Spinal cord (tissue), 9 donors: ENCODE measurements at regions not wholly inside any gene's neighbourhood (a gene's known extent, or its start where the extent isn't known, plus 50 kb on each side); places are given as distances from the start of the nearest gene placed in this dataset.

Source experiments
- DNase-seq, 6 donors: peaks; one replicate each; pipeline versions ENCODE4 v3.0.0 to v3.0.0-alpha.2; 2013 to 2015; ENCODE audit warnings: low spot score in 6 of 6, low read depth in 4 of 6
- H3K27ac ChIP-seq: one replicate; pipeline ENCODE4 v1.5.1; 2013; ENCODE audit warnings: low read depth, low read length, control low read depth
- H3K27me3 ChIP-seq: one replicate; pipeline ENCODE4 v1.6.1; 2013; ENCODE audit warnings: low read length; ENCODE audit not compliant: control insufficient read depth, insufficient read depth
- H3K36me3 ChIP-seq: one replicate; pipeline ENCODE4 v1.6.1; 2013; ENCODE audit warnings: low read length; ENCODE audit not compliant: control insufficient read depth, insufficient read depth
- H3K4me1 ChIP-seq: one replicate; pipeline ENCODE4 v1.6.1; 2013; ENCODE audit warnings: low read length; ENCODE audit not compliant: control insufficient read depth, insufficient read depth
- H3K4me3 ChIP-seq: one replicate; pipeline ENCODE4 v1.5.1; 2013; ENCODE audit warnings: low read depth, low read length, control low read depth
- H3K9me3 ChIP-seq: one replicate; pipeline ENCODE4 v1.6.1; 2013; ENCODE audit warnings: low read length; ENCODE audit not compliant: control insufficient read depth, insufficient read depth
- WGBS: methylation state at CpG from one replicate; pipeline ENCODE4 v1.1.5; 2013; ENCODE audit warnings: missing lambda C conversion rate; ENCODE audit not compliant: insufficient coverage; 5-methylcytosine and 5-hydroxymethylcytosine counted together
- donor health status: healthy.

GRCh38 chr10:52609071-52609470 lies 163.5 kb downstream of the MBL2 start:
- DNase-seq, result no peak
- no peaks in the 10 kb centered on the region for H3K36me3 ChIP-seq
- H3K9me3 ChIP-seq, result no peaks in the 10 kb centered on the region
- no peak overlapping the region for H3K4me3 ChIP-seq
- H3K27ac ChIP-seq, result no peak overlapping the region
- WGBS, result no CpG with 5 or more reads among the region's 1 CpG
- no peaks in the 10 kb centered on the region for H3K4me1 ChIP-seq
- H3K27me3 ChIP-seq, result no peaks in the 10 kb centered on the region

GRCh38 chr10:52609626-52610240 lies 162.9 kb downstream of the MBL2 start:
- DNase-seq, result no peak
- 63% methylated on average over 5 of the region's 5 CpGs for WGBS
- no peaks in the 10 kb centered on the region for H3K27me3 ChIP-seq
- no peaks in the 10 kb centered on the region for H3K9me3 ChIP-seq
- no peak overlapping the region for H3K4me3 ChIP-seq
- no peaks in the 10 kb centered on the region for H3K36me3 ChIP-seq
- no peaks in the 10 kb centered on the region for H3K4me1 ChIP-seq
- no peak overlapping the region for H3K27ac ChIP-seq

- Histone ChIP-seq H3K27ac (no peak overlapping the region), H3K4me3 (no peak overlapping the region)
- DNase-seq, result peak in 1 of 6 donors; percentile 44
Measured at GRCh38 chr10:52615331-52615730, 157.3 kb downstream of the MBL2 start.

GRCh38 chr10:52615756-52616394 lies 156.7 kb downstream of the MBL2 start:
- no peak overlapping the region for H3K4me3 ChIP-seq
- no peak for DNase-seq
- 46% methylated on average over 2 of the region's 3 CpGs for WGBS
- no peaks in the 10 kb centered on the region for H3K4me1 ChIP-seq
- H3K27me3 ChIP-seq, result no peaks in the 10 kb centered on the region
- no peaks in the 10 kb centered on the region for H3K9me3 ChIP-seq
- H3K36me3 ChIP-seq, result no peaks in the 10 kb centered on the region
- H3K27ac ChIP-seq, result no peak overlapping the region

More at GRCh38 chr10:52615331-52615730, 157.3 kb downstream of the MBL2 start:
- Histone ChIP-seq H3K27me3 (no peaks in the 10 kb centered on the region), H3K36me3 (no peaks in the 10 kb centered on the region), H3K4me1 (no peaks in the 10 kb centered on the region), H3K9me3 (no peaks in the 10 kb centered on the region)

- no peak overlapping the region for H3K27ac ChIP-seq
- H3K9me3 ChIP-seq, result no peaks in the 10 kb centered on the region
- WGBS, result no CpG with 5 or more reads among the region's 1 CpG
- H3K27me3 ChIP-seq, result no peaks in the 10 kb centered on the region
- no peak for DNase-seq
- no peak overlapping the region for H3K4me3 ChIP-seq
- no peaks in the 10 kb centered on the region for H3K4me1 ChIP-seq
- no peaks in the 10 kb centered on the region for H3K36me3 ChIP-seq
Measured at GRCh38 chr10:52616395-52616764, 156.2 kb downstream of the MBL2 start.

GRCh38 chr10:52617346-52617745 lies 155.2 kb downstream of the MBL2 start:
- Histone ChIP-seq H3K4me1 (no peaks in the 10 kb centered on the region), H3K27me3 (no peaks in the 10 kb centered on the region), H3K4me3 (no peak overlapping the region), H3K27ac (no peak overlapping the region), H3K9me3 (no peaks in the 10 kb centered on the region), H3K36me3 (no peaks in the 10 kb centered on the region)
- no peak for DNase-seq
- WGBS, result no CpG with 5 or more reads among the region's 1 CpG

GRCh38 chr10:52619052-52619451 lies 153.5 kb downstream of the MBL2 start:
- H3K36me3 ChIP-seq, result no peaks in the 10 kb centered on the region
- no peaks in the 10 kb centered on the region for H3K9me3 ChIP-seq
- H3K27me3 ChIP-seq, result no peaks in the 10 kb centered on the region
- no peaks in the 10 kb centered on the region for H3K4me1 ChIP-seq
- no peak overlapping the region for H3K27ac ChIP-seq
- no peak overlapping the region for H3K4me3 ChIP-seq
- DNase-seq, result no peak
- 100% methylated on average over 1 of the region's 1 CpG for WGBS

GRCh38 chr10:52621635-52622079 lies 150.9 kb downstream of the MBL2 start:
- peak in 1 of 6 donors; percentile 17 for DNase-seq
- H3K9me3 ChIP-seq, result no peaks in the 10 kb centered on the region
- H3K27ac ChIP-seq, result no peak overlapping the region
- no peaks in the 10 kb centered on the region for H3K27me3 ChIP-seq
- H3K36me3 ChIP-seq, result no peaks in the 10 kb centered on the region
- no peak overlapping the region for H3K4me3 ChIP-seq
- no peaks in the 10 kb centered on the region for H3K4me1 ChIP-seq
- WGBS, result 67% methylated on average over 1 of the region's 2 CpGs

- Histone ChIP-seq H3K4me3 (no peak overlapping the region), H3K9me3 (no peaks in the 10 kb centered on the region), H3K27me3 (no peaks in the 10 kb centered on the region), H3K4me1 (no peaks in the 10 kb centered on the region), H3K36me3 (no peaks in the 10 kb centered on the region), H3K27ac (no peak overlapping the region)
- no peak for DNase-seq
- WGBS, result no CpG with 5 or more reads among the region's 2 CpGs
Measured at GRCh38 chr10:52623761-52624160, 148.8 kb downstream of the MBL2 start.

- Histone ChIP-seq H3K27me3 (no peaks in the 10 kb centered on the region), H3K36me3 (no peaks in the 10 kb centered on the region), H3K9me3 (no peaks in the 10 kb centered on the region), H3K4me3 (no peak overlapping the region), H3K4me1 (no peaks in the 10 kb centered on the region), H3K27ac (no peak overlapping the region)
- no peak for DNase-seq
Measured at GRCh38 chr10:52627279-52627678, 145.3 kb downstream of the MBL2 start.
